ENCODE measurements at regions not wholly inside any gene's neighbourhood (a gene's known extent, or its start where the extent isn't known, plus 50 kb on each side); places are given as distances from the start of the nearest gene placed in this dataset.

DNA sequence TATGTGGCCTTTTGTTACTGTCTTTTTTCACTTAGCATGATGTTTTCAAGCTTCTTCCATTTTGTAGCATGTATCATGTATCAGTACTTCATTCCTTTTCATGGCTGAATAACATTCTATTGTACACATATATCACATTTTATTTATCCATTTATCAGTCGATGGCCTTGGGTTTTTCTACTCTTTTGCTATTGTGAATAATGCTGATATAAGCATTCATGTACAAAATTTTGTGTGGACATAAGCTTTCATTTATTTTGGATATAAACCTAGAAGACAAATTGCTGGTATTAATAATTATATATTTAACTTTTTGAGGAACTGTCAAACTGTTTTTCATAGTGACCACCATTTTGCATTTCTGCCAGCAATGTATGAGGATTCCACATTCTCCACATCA, 201.1 kb downstream of the ACTR3 start:
- H3K4me3 ChIP-seq (ENCODE audit: low read depth, low read length, poor library complexity, severe bottlenecking), result no peak overlapping the region
- no peaks in the 10 kb centered on the region for H3K4me1 ChIP-seq (ENCODE audit: insufficient read depth, low read length, severe bottlenecking)
- H3F3A ChIP-seq (ENCODE audit: insufficient read depth, low read length), result no peaks in the 10 kb centered on the region
- H3K9ac ChIP-seq (ENCODE audit: low read length), result no peak overlapping the region
- H4K20me1 ChIP-seq (ENCODE audit: insufficient read depth, low read length), result no peaks in the 10 kb centered on the region
- no peaks in the 10 kb centered on the region for H3K9me2 ChIP-seq (ENCODE audit: low read depth, low read length)
- H3K27me3 ChIP-seq (ENCODE audit: insufficient read depth, low read length), result no peaks in the 10 kb centered on the region
- no peak for TF ChIP-seq EZH2 (IDR thresholded peaks at IDR 0.05; ENCODE audit: borderline replicate concordance, low read length)
- TF ChIP-seq, protein P1, sequence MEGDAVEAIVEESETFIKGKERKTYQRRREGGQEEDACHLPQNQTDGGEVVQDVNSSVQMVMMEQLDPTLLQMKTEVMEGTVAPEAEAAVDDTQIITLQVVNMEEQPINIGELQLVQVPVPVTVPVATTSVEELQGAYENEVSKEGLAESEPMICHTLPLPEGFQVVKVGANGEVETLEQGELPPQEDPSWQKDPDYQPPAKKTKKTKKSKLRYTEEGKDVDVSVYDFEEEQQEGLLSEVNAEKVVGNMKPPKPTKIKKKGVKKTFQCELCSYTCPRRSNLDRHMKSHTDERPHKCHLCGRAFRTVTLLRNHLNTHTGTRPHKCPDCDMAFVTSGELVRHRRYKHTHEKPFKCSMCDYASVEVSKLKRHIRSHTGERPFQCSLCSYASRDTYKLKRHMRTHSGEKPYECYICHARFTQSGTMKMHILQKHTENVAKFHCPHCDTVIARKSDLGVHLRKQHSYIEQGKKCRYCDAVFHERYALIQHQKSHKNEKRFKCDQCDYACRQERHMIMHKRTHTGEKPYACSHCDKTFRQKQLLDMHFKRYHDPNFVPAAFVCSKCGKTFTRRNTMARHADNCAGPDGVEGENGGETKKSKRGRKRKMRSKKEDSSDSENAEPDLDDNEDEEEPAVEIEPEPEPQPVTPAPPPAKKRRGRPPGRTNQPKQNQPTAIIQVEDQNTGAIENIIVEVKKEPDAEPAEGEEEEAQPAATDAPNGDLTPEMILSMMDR (IDR thresholded peaks at IDR 0.05; ENCODE audit: low read length), result no peak
- H3K4me2 ChIP-seq (ENCODE audit: low read length), result no peak overlapping the region
- no peaks in the 10 kb centered on the region for H3K36me3 ChIP-seq (ENCODE audit: insufficient read depth, low read length)
- no peaks in the 10 kb centered on the region for H3K79me2 ChIP-seq (ENCODE audit: insufficient read depth, low read length)
- no peak overlapping the region for H3K27ac ChIP-seq (ENCODE audit: low read depth, low read length, poor library complexity, severe bottlenecking)
- peaks cover 8% of the 10 kb centered on the region; the same call in 1 of the 2 replicates for H3K9me3 ChIP-seq (ENCODE audit: low read length)
- no peak overlapping the region for H2AFZ ChIP-seq (ENCODE audit: low read length)

DNA sequence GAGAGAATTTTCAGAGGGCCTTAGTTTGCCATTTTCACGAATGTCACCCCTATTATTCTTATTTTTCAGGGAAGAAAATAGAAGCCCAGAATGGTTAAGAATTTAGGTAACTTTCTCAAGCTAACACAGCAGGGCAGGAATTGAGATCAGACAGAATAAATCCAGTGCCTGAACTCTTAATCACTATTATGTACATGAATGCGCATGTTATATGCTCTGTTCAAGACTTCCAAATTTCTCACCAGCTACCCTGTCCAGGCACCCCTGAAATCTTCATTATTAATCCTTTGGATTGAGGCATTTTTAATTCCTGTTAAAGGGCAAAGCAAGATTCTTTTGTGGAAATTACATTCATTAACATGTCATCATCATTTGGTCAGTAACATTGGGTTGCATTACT, 218.4 kb downstream of the ACTR3 start:
- Histone ChIP-seq H3K4me1 (ENCODE audit: insufficient read depth, low read length, severe bottlenecking) (no peaks in the 10 kb centered on the region), H3K27ac (ENCODE audit: low read depth, low read length, poor library complexity, severe bottlenecking) (no peak overlapping the region), H2AFZ (ENCODE audit: low read length) (no peak overlapping the region), H3K9ac (ENCODE audit: low read length) (no peak overlapping the region), H3K9me3 (ENCODE audit: low read length) (no peaks in the 10 kb centered on the region), H4K20me1 (ENCODE audit: insufficient read depth, low read length) (no peaks in the 10 kb centered on the region), H3F3A (ENCODE audit: insufficient read depth, low read length) (no peaks in the 10 kb centered on the region), H3K4me2 (ENCODE audit: low read length) (no peak overlapping the region), H3K36me3 (ENCODE audit: insufficient read depth, low read length) (no peaks in the 10 kb centered on the region), H3K4me3 (ENCODE audit: low read depth, low read length, poor library complexity, severe bottlenecking) (no peak overlapping the region), H3K9me2 (ENCODE audit: low read depth, low read length) (no peaks in the 10 kb centered on the region), H3K27me3 (ENCODE audit: insufficient read depth, low read length) (no peaks in the 10 kb centered on the region), H3K79me2 (ENCODE audit: insufficient read depth, low read length) (no peaks in the 10 kb centered on the region)
- TF ChIP-seq, protein P1 (IDR thresholded peaks at IDR 0.05; ENCODE audit: low read length), result no peak
- TF ChIP-seq EZH2 (IDR thresholded peaks at IDR 0.05; ENCODE audit: borderline replicate concordance, low read length), result no peak

DNA sequence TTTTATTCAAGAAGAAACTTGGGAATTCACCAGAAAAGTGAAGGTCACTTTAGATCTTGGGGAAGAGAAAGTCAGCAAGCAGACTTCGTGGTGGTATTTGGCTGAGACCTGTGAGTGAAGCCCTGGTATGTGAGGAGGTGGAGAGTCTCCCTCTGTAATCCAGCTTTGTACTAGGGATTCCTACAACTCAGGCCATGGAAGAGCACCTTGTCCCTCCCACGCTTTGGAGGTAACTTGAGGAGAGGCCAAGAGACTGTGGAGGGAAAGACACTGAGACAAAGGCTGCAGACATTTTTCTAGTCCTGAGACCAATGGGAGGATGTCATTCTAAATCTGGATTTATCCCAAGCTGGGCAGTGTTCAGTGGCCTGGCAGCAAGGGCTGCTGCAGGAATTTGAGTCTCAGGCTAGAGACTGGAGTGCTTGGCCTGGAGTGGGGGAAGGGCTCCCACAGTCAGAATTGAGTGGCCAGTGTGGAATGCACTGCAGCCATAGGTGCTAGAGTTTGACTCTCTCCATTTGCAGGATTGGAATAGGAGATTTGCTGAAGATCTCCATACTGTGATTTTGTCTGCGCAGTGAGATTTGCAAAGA, 219.0 kb downstream of the ACTR3 start:
- no peaks in the 10 kb centered on the region for H3K79me2 ChIP-seq (ENCODE audit: insufficient read depth, low read length)
- no peaks in the 10 kb centered on the region for H3F3A ChIP-seq (ENCODE audit: insufficient read depth, low read length)
- no peaks in the 10 kb centered on the region for H3K9me2 ChIP-seq (ENCODE audit: low read depth, low read length)
- no peak overlapping the region for H3K27ac ChIP-seq (ENCODE audit: low read depth, low read length, poor library complexity, severe bottlenecking)
- H3K4me3 ChIP-seq (ENCODE audit: low read depth, low read length, poor library complexity, severe bottlenecking), result no peak overlapping the region
- TF ChIP-seq EZH2 (IDR thresholded peaks at IDR 0.05; ENCODE audit: borderline replicate concordance, low read length), result no peak
- TF ChIP-seq, protein P1 (IDR thresholded peaks at IDR 0.05; ENCODE audit: low read length), result no peak
- H3K36me3 ChIP-seq (ENCODE audit: insufficient read depth, low read length), result no peaks in the 10 kb centered on the region
- no peak overlapping the region for H2AFZ ChIP-seq (ENCODE audit: low read length)
- H3K9ac ChIP-seq (ENCODE audit: low read length), result no peak overlapping the region
- no peak overlapping the region for H3K4me2 ChIP-seq (ENCODE audit: low read length)
- H3K27me3 ChIP-seq (ENCODE audit: insufficient read depth, low read length), result no peaks in the 10 kb centered on the region
- H4K20me1 ChIP-seq (ENCODE audit: insufficient read depth, low read length), result no peaks in the 10 kb centered on the region
- no peaks in the 10 kb centered on the region for H3K9me3 ChIP-seq (ENCODE audit: low read length)
- no peaks in the 10 kb centered on the region for H3K4me1 ChIP-seq (ENCODE audit: insufficient read depth, low read length, severe bottlenecking)

Data from OCI-LY1 (cell line).